ENCODE measurements at regions not wholly inside any gene's neighbourhood (a gene's known extent, or its start where the extent isn't known, plus 50 kb on each side); places are given as distances from the start of the nearest gene placed in this dataset.

DNA sequence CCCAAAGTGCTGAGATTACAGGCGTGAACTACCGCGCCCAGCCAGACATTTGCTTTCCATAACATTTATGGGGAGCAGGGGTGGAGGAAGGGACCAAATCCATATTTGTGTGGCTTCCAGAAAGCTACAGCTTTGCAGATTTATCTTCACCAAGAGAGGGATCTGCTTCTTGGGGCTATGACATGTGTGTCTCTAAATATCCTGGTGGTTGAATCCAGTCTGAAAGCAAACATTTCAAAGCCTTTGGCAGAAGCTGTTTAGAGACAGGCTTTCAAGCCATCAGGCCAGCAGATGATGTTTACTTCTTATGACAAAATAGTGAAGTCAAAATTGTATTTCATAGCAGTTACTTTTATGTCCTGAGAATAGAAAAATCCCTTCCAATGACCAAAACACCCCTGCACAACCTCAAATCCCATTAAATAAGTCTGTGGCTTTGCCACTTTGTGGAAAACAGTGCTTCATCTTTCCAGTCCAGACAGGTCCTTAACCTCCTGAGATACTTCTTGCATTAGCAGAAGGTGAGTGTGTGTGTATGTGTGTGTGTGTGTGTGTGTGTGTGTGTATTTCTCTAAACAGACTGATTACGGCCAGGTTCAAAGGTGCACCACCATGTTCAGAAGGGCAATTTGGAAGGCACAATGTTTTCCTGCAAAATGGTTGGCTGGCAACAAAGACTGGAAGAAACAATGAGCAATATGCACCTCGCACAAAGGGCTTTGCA, 191.4 kb upstream of the LRIG1 start:
- H3K4me3 ChIP-seq = no peak overlapping the region
- peak; percentile 34 for DNase-seq
- no peak overlapping the region for H3K27ac ChIP-seq
- H3K27me3 ChIP-seq = no peaks in the 10 kb centered on the region
- peaks cover 4% of the 10 kb centered on the region for H3K4me1 ChIP-seq
- no peaks in the 10 kb centered on the region for H3K9me3 ChIP-seq
- no peak overlapping the region for H3K9ac ChIP-seq (ENCODE audit: low read depth in 2 of 2, low read length in 2 of 2)
- H3K36me3 ChIP-seq = no peaks in the 10 kb centered on the region
- intact Hi-C loops (cut with DNase I) = loop anchor here (10.0 kb wide), 1 partner anchor 137 kb away; no protein-coding TSS in a partner anchor
- no peak for TF ChIP-seq CTCF (IDR thresholded peaks at IDR 0.05)

DNA sequence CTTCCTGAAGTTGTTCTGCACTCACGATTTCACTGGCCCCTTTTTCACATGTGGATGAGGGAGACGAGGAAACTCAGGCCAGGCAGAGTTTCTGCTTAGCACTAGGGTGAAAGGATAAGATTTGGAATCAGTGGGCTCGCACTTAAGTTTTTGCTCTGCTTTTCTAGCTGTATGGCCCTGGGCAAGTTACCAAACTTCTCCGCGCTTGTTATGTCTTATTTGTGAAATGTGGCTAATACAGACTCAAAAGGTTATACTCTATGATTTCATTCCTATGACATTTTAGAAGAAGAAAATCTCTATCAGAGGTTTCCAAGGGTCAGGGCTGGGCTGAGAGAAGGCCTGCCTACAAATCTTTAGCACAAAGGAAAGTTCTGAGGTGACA, 191.9 kb upstream of the LRIG1 start:
- Histone ChIP-seq H3K9ac (ENCODE audit: low read depth in 2 of 2, low read length in 2 of 2) (no peak overlapping the region), H3K9me3 (no peaks in the 10 kb centered on the region), H3K4me1 (peaks cover 4% of the 10 kb centered on the region), H3K4me3 (no peak overlapping the region), H3K36me3 (no peaks in the 10 kb centered on the region), H3K27me3 (no peaks in the 10 kb centered on the region), H3K27ac (no peak overlapping the region)
- DNase-seq = no peak
- no peak for TF ChIP-seq CTCF (IDR thresholded peaks at IDR 0.05)
- intact Hi-C loops (cut with DNase I) = loop anchor here (10.0 kb wide), 1 partner anchor 138 kb away; no protein-coding TSS in a partner anchor

- Histone ChIP-seq H3K9me3 (no peaks in the 10 kb centered on the region), H3K27ac (no peak overlapping the region), H3K4me1 (peaks cover 4% of the 10 kb centered on the region), H3K4me3 (no peak overlapping the region), H3K9ac (ENCODE audit: low read depth in 2 of 2, low read length in 2 of 2) (no peak overlapping the region), H3K36me3 (no peaks in the 10 kb centered on the region), H3K27me3 (no peaks in the 10 kb centered on the region)
- no peak for TF ChIP-seq CTCF (IDR thresholded peaks at IDR 0.05)
- peak; percentile 41 for DNase-seq
- intact Hi-C loops (cut with DNase I) = loop anchor here (10.0 kb wide), 1 partner anchor 139 kb away; no protein-coding TSS in a partner anchor
Observed at GRCh38 chr3:66693461-66694031, 192.7 kb upstream of the LRIG1 start.

- Histone ChIP-seq H3K27ac (no peak overlapping the region), H3K36me3 (no peaks in the 10 kb centered on the region), H3K4me3 (no peak overlapping the region), H3K9me3 (no peaks in the 10 kb centered on the region), H3K27me3 (no peaks in the 10 kb centered on the region), H3K4me1 (no peaks in the 10 kb centered on the region), H3K9ac (ENCODE audit: low read depth in 2 of 2, low read length in 2 of 2) (no peak overlapping the region)
- no peak for DNase-seq
- TF ChIP-seq CTCF (IDR thresholded peaks at IDR 0.05) = no peak
- intact Hi-C loops (cut with DNase I) = no loop called here
Observed at GRCh38 chr3:66702126-66702525, 201.3 kb upstream of the LRIG1 start.

GRCh38 chr3:66703501-66703900, 202.7 kb upstream of the LRIG1 start:
- H3K4me1 ChIP-seq = no peaks in the 10 kb centered on the region
- H3K27ac ChIP-seq = no peak overlapping the region
- no peak overlapping the region for H3K9ac ChIP-seq (ENCODE audit: low read depth in 2 of 2, low read length in 2 of 2)
- intact Hi-C loops (cut with DNase I) = no loop called here
- H3K4me3 ChIP-seq = no peak overlapping the region
- H3K27me3 ChIP-seq = no peaks in the 10 kb centered on the region
- H3K36me3 ChIP-seq = no peaks in the 10 kb centered on the region
- H3K9me3 ChIP-seq = no peaks in the 10 kb centered on the region
- no peak for DNase-seq
- TF ChIP-seq CTCF (IDR thresholded peaks at IDR 0.05) = no peak
